Aorta (tissue), 5 donors: ENCODE measurements at regions not wholly inside any gene's neighbourhood (a gene's known extent, or its start where the extent isn't known, plus 50 kb on each side); places are given as distances from the start of the nearest gene placed in this dataset.
"Not testable (repeated sequence)": the region's sequence is repeated elsewhere in the genome, so short reads cannot be mapped to it uniquely, and the experiment has no call there.

ENCODE experiments used
- ATAC-seq: fragments of 200-7000 bp; cut with Tn5 transposase; one replicate; pipeline ENCODE4 v1.9.1; 2022; ENCODE audit warnings: moderate library complexity; ENCODE audit not compliant: low FRiP score
- DNase-seq, 2 donors: peaks; one replicate each; pipeline ENCODE4 v3.0.0-alpha.2; 2020
- H3K27ac ChIP-seq, 2 donors: one replicate each; pipeline ENCODE4 v1.5.1; 2013; ENCODE audit warnings: low read length in 2 of 2, mild to moderate bottlenecking in 2 of 2, moderate library complexity in 2 of 2, control low read depth in 1 of 2, inconsistent platforms in 1 of 2, low read depth in 1 of 2
- H3K27me3 ChIP-seq, 2 donors: one replicate each; pipeline ENCODE4 v1.6.1; 2013; ENCODE audit warnings: control low read depth in 1 of 2, low read length in 1 of 2, mild to moderate bottlenecking in 1 of 2, moderate library complexity in 1 of 2; ENCODE audit not compliant: insufficient read depth in 2 of 2, control insufficient read depth in 1 of 2
- H3K36me3 ChIP-seq, 2 donors: one replicate each; pipeline ENCODE4 v1.6.1; 2013; ENCODE audit warnings: control low read depth in 1 of 2, low read length in 1 of 2, mild to moderate bottlenecking in 1 of 2; ENCODE audit not compliant: insufficient read depth in 2 of 2, control insufficient read depth in 1 of 2
- H3K4me1 ChIP-seq, 2 donors: one replicate each; pipeline ENCODE4 v1.6.1; 2013; ENCODE audit warnings: low read length in 2 of 2, control low read depth in 1 of 2, mild to moderate bottlenecking in 1 of 2, moderate library complexity in 1 of 2; ENCODE audit not compliant: insufficient read depth in 2 of 2, control insufficient read depth in 1 of 2
- H3K4me3 ChIP-seq, 2 donors: one replicate each; pipeline ENCODE4 v1.5.1; 2013; ENCODE audit warnings: low read length in 2 of 2, control low read depth in 1 of 2, mild to moderate bottlenecking in 1 of 2
- H3K9me3 ChIP-seq: one replicate; pipeline ENCODE4 v1.6.1; 2013; ENCODE audit warnings: mild to moderate bottlenecking, low read length; ENCODE audit not compliant: control insufficient read depth
- WGBS, 2 donors: extraction: QIAGEN DNeasy Blood & Tissue Kit; methylation state at CpG; one replicate each; pipeline ENCODE4 v1.1.7; 2013; 5-methylcytosine and 5-hydroxymethylcytosine counted together
- intact Hi-C, 2 donors: fragments of 100-400 bp; cut with DNase I; formaldehyde crosslinking; loops; one replicate each; pipeline versions ENCODE4 v1.14.2 to v1.15.0; 2022
- donor health status: healthy with polysubstance abuse.
- donor health status: Bipolar disorder and iron deficiency.
- donor health status: DM: no; HTN: no; CAD: no.
- donor health status: DM: no; HTN: no; CAD: no.
- donor health status: DM: yes; HTN: yes; CAD: no.

DNA sequence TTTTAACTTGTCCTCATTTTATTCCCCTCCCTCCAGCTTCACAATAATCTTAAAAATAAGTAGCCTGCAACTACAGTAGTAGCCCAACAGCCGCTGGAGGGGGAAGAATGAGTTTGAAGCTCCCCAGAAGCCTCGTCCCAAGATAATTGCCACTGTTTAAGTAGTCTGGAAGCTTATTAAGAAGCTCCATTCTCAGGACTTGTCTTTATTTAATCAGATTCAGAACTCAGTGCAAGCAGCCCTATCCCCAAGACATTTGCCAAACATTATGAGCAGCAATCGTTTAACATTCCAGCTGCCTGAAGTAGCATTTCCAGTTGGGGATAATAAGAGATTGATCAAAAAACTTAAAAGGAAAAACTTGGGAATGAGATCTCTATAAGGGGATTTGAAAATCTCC lies 106.0 kb downstream of the URB2 start:
- no peaks in the 10 kb centered on the region for H3K36me3 ChIP-seq
- 79 to 83% methylated on average over 3 of the region's 3 CpGs for WGBS, 2 donors
- no peaks in the 10 kb centered on the region for H3K4me1 ChIP-seq
- H3K27me3 ChIP-seq = no peaks in the 10 kb centered on the region
- ATAC-seq (no peak), DNase-seq (no peak)
- no peak overlapping the region for H3K27ac ChIP-seq
- no peaks in the 10 kb centered on the region for H3K9me3 ChIP-seq
- intact Hi-C loops = no loop called here
- no peak overlapping the region for H3K4me3 ChIP-seq

DNA sequence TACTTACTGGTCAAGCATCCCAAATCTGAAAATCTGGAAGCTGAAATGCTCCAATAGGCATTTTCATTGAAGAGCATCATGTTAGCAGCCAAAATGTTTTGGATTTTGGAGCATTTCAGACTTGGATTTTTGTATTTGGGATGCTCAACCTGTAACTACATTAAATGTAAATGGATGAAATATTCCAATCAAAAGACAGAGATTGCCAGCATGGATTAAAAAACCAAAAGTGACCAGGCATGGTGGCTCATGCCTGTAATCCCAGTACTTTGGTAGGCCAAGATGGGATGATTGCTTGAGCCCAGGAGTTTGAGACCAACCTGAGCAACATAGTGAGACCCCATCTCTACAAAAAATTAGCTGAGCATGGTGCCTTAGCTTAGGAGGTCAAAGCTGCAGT lies 110.3 kb downstream of the URB2 start:
- no peaks in the 10 kb centered on the region for H3K4me1 ChIP-seq
- ATAC-seq = no peak
- peaks cover 3% of the 10 kb centered on the region for H3K9me3 ChIP-seq
- no peaks in the 10 kb centered on the region for H3K27me3 ChIP-seq
- H3K36me3 ChIP-seq = no peaks in the 10 kb centered on the region
- intact Hi-C loops = no loop called here
- no peak for DNase-seq
- no peak overlapping the region for H3K27ac ChIP-seq
- H3K4me3 ChIP-seq = no peak overlapping the region

DNA sequence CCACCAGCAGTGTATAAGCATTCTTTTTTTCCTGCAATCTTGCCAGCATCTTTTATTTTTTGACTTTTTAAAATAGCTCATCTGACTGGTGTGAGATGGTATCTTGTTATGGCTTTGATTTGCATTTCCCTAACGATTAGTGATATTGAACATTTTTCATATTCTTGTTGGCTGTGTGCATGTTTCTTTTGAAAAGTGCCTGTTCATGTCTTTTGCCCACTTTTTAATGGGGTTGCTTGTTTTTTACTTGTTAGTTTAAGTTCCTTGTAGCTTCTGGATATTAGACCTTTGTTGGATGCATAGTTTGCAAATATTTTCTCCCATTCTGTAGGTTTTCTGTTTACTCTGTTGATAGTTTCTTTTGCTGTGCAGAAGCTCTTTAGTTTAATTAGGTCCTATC lies 116.6 kb downstream of the URB2 start:
- ATAC-seq, H3K27me3 ChIP-seq, H3K27ac ChIP-seq, intact Hi-C loops, H3K4me1 ChIP-seq, H3K36me3 ChIP-seq, DNase-seq, H3K4me3 ChIP-seq, H3K9me3 ChIP-seq: not testable (repeated sequence)
- 81 to 85% methylated on average over 1 of the region's 1 CpG for WGBS, 2 donors

DNA sequence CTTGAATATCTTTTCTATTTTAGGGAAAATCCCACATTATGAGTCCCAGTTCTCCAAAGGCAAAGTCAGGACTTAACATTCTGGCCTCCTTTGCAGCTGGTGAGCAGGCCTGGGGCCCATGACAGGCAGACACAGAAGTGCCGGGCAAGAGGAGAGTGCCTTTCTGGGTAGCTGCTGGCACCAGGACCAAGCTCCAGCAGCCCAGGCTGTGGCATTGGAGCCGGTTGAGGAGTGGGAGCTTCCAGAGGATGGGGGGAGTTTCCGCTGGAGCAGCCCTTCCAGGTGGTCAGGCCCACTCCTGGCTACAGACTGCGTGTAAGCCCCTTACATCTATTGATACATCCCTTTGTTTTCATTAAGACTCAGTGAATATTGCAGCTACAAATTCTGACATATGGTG lies 123.9 kb downstream of the URB2 start:
- no peaks in the 10 kb centered on the region for H3K4me1 ChIP-seq
- H3K27me3 ChIP-seq = no peaks in the 10 kb centered on the region
- no peak for ATAC-seq
- H3K27ac ChIP-seq = no peak overlapping the region
- 94 to 97% methylated on average over 4 of the region's 4 CpGs for whole genome bisulfite sequencing, 2 donors
- no peak overlapping the region for H3K4me3 ChIP-seq
- H3K9me3 ChIP-seq = no peaks in the 10 kb centered on the region
- intact Hi-C loops = no loop called here
- no peaks in the 10 kb centered on the region for H3K36me3 ChIP-seq
- no peak for DNase-seq

DNA sequence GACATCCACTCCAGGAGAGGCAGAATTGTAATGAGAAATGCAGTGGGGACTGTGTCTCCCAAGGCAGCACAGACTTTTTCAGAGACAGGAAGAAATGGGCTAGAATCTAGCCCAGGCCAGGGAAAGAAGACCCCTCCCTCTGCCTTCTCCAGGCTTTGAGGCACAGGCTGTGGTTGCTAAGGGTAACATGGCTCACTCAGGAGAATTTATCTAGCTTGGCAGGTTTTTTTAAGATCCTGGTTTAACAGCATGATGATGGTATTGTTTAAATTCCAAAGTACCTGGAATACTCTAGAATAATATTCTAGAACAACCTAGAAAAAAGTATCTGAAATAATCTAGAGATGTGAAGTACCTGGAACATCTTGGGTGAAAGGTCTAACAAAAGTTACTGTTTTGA lies 125.6 kb downstream of the URB2 start:
- no peaks in the 10 kb centered on the region for H3K4me1 ChIP-seq
- no peak for DNase-seq
- no peak for ATAC-seq
- no peak overlapping the region for H3K27ac ChIP-seq
- H3K36me3 ChIP-seq = no peaks in the 10 kb centered on the region
- H3K27me3 ChIP-seq = no peaks in the 10 kb centered on the region
- intact Hi-C loops = no loop called here
- H3K4me3 ChIP-seq = no peak overlapping the region
- H3K9me3 ChIP-seq = peaks cover under 1% of the 10 kb centered on the region

DNA sequence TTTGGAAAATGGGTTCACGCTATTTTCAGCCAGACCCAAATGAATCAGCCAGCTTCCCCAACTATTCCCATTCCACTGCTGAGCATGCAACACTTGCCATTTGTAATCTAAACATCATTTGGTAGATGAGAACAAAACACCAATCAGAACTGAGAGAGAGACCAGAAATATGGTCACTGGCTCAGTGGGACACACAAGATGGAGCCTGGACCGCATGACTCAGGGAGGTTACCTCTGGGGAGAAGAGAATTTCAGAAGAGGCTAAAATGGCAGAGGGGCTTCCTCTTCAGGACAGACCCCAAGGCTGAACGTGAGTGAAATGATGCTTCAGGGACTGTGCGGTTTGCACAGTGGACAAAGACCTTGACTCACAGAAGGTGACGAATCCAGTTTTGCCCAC lies 126.6 kb downstream of the URB2 start:
- intact Hi-C loops = no loop called here
- no peak for DNase-seq
- peaks cover 4% of the 10 kb centered on the region for H3K9me3 ChIP-seq
- H3K4me1 ChIP-seq = no peaks in the 10 kb centered on the region
- H3K27me3 ChIP-seq = no peaks in the 10 kb centered on the region
- no peak overlapping the region for H3K27ac ChIP-seq
- H3K36me3 ChIP-seq = no peaks in the 10 kb centered on the region
- no peak for ATAC-seq
- H3K4me3 ChIP-seq = no peak overlapping the region
- 95 to 96% methylated on average over 5 of the region's 5 CpGs for WGBS, 2 donors

DNA sequence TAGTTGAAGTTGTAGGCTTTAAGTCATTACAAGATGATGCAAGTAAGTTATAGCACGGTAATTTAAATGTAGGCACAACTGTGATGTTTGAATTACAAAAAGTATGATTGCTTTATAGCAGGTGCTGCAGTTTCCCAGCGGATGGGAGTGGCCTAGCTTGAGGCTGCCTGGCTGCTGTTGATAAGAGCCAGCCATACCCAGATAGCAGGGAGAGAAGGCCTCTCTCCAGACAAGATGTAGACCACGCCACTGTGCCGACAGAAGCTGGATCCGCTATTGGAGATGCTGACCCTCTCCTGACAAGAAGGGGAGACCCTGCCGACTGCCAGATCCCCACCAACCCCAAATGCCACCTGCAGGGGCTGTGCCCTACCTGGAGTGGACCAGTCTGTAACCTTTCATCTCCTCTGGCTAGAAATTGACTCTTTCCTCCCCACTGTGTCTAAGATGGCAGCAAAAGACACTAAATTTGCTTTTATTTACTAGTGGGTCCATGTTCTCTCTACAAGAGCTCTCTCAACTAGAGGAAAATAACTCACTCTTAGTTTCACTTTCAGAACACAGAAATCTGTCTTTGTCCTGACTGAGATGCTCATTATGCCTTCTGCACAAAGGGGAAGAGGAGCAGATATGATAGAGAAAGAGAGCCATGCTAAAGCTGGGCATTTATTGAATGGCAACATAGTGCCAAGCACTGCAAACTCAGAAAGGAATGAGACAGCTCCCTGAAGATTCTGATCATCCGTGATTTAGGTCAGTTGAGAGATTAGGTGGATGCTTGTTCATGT lies 127.9 kb downstream of the URB2 start:
- Histone ChIP-seq H3K27ac (no peak overlapping the region), H3K36me3 (no peaks in the 10 kb centered on the region), H3K27me3 (no peaks in the 10 kb centered on the region), H3K4me3 (no peak overlapping the region), H3K4me1 (no peaks in the 10 kb centered on the region), H3K9me3 (peaks cover 4% of the 10 kb centered on the region)
- ATAC-seq (no peak), DNase-seq (peak in 1 of 2 donors; percentile 69)
- intact Hi-C loops = no loop called here
- 89 to 90% methylated on average over 7 of the region's 7 CpGs for whole genome bisulfite sequencing, 2 donors

DNA sequence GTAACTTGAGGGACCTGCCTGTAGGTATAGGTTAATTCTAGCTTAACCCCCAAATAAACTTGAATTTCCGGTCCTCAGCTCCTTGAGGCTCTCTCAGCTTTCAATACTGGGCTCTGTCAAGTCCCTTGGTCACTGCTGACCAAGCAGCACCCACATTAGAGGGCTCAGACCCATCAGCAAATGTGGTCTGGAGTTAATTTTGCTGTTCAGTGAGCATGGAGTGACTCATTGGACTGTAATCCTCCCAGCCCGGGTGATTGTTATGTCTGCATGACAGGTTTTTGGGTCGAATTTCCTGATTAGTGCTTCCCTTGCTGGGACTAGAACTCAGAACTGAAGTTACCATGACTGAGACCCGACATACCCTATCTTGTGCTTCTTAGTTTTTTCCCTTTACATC lies 130.6 kb downstream of the URB2 start:
- Histone ChIP-seq H3K27me3 (no peaks in the 10 kb centered on the region), H3K27ac (no peak overlapping the region), H3K4me3 (no peak overlapping the region), H3K36me3 (no peaks in the 10 kb centered on the region), H3K4me1 (no peaks in the 10 kb centered on the region), H3K9me3 (peaks cover 4% of the 10 kb centered on the region)
- no peak for DNase-seq
- ATAC-seq = no peak
- intact Hi-C loops = no loop called here
- WGBS, 2 donors = 68% methylated on average over 4 of the region's 4 CpGs

DNA sequence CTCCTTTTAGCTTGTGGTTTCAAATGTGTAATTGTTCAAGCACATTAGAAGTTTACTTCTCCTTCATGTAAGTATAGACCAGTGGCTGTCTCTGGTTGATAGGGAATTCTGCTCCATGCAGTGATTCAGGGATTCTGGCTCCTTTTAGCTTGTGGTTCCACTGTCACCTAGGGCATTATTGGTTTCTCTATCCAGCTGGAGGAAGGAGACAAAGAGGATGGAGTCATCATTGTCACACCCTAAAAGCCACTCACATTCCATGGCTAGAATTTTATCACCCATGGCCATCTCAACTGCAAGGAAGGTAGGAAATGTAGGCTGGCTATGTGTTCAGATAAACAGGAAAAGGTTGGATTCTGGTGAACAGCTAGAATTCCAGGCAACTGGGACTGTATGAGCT lies 131.2 kb downstream of the URB2 start:
- H3K9me3 ChIP-seq = peaks cover 4% of the 10 kb centered on the region
- H3K36me3 ChIP-seq = no peaks in the 10 kb centered on the region
- DNase-seq (no peak), ATAC-seq (no peak)
- intact Hi-C loops = no loop called here
- H3K4me1 ChIP-seq = no peaks in the 10 kb centered on the region
- no peaks in the 10 kb centered on the region for H3K27me3 ChIP-seq
- H3K4me3 ChIP-seq = no peak overlapping the region
- H3K27ac ChIP-seq = no peak overlapping the region
